ENCODE measurements at regions not wholly inside any gene's neighbourhood (a gene's known extent, or its start where the extent isn't known, plus 50 kb on each side); places are given as distances from the start of the nearest gene placed in this dataset.

DNA sequence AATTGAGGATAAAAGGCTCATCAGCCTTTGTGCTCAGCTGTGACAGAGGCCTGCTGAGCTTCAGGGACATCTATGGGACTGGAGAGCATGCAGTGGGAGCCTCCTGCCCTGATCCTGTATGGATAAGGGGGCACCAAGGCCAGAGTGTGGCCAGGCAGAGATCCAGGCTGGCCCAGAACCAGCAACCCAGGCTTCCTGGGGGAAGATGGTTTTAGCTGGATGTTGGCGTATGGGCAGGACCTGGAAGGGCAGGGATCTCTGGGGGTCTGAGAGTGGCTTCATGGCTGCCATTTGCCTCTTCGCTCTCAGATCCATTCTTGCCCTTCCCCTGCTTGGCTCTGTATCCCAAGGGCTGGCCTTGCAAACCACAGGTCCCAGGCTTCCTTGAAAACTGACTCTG lies 169.9 kb downstream of the MACROH2A1 start:
- TF ChIP-seq, protein P1, sequence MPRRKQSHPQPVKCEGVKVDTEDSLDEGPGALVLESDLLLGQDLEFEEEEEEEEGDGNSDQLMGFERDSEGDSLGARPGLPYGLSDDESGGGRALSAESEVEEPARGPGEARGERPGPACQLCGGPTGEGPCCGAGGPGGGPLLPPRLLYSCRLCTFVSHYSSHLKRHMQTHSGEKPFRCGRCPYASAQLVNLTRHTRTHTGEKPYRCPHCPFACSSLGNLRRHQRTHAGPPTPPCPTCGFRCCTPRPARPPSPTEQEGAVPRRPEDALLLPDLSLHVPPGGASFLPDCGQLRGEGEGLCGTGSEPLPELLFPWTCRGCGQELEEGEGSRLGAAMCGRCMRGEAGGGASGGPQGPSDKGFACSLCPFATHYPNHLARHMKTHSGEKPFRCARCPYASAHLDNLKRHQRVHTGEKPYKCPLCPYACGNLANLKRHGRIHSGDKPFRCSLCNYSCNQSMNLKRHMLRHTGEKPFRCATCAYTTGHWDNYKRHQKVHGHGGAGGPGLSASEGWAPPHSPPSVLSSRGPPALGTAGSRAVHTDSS (CRISPR knock-in tag; conservative IDR thresholded peaks at IDR 0.05), result no peak
- TF ChIP-seq ZNF839 (CRISPR knock-in tag; IDR thresholded peaks at IDR 0.05; ENCODE audit: borderline replicate concordance), result peak; percentile 3; the same call in 1 of the 2 replicates
- TF ChIP-seq, protein P2, sequence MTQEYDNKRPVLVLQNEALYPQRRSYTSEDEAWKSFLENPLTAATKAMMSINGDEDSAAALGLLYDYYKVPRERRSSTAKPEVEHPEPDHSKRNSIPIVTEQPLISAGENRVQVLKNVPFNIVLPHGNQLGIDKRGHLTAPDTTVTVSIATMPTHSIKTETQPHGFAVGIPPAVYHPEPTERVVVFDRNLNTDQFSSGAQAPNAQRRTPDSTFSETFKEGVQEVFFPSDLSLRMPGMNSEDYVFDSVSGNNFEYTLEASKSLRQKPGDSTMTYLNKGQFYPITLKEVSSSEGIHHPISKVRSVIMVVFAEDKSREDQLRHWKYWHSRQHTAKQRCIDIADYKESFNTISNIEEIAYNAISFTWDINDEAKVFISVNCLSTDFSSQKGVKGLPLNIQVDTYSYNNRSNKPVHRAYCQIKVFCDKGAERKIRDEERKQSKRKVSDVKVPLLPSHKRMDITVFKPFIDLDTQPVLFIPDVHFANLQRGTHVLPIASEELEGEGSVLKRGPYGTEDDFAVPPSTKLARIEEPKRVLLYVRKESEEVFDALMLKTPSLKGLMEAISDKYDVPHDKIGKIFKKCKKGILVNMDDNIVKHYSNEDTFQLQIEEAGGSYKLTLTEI (CRISPR knock-in tag; conservative IDR thresholded peaks at IDR 0.05), result no peak
- TF ChIP-seq, protein P3, sequence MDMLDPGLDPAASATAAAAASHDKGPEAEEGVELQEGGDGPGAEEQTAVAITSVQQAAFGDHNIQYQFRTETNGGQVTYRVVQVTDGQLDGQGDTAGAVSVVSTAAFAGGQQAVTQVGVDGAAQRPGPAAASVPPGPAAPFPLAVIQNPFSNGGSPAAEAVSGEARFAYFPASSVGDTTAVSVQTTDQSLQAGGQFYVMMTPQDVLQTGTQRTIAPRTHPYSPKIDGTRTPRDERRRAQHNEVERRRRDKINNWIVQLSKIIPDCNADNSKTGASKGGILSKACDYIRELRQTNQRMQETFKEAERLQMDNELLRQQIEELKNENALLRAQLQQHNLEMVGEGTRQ (IDR thresholded peaks at IDR 0.05; ENCODE audit: low read depth, low read length), result no peak
- TF ChIP-seq, protein P3 (CRISPR knock-in tag; IDR thresholded peaks at IDR 0.05; ENCODE audit: borderline replicate concordance), result no peak
- BruUV-seq (replicated peaks), result no TSS peak
- H3K27ac ChIP-seq (ENCODE audit: extremely low read length, insufficient read depth, low read length), result peak overlapping the region; percentile 68
- peak overlapping the region; percentile 57 for H3K4me2 ChIP-seq (ENCODE audit: low read depth, low read length)
- no peaks in the 10 kb centered on the region for H3K79me2 ChIP-seq (ENCODE audit: insufficient read depth, low read length)
- no peak overlapping the region for H3K9ac ChIP-seq (ENCODE audit: insufficient read depth, low read depth, low read length)
- no peaks in the 10 kb centered on the region for H3K9me3 ChIP-seq (ENCODE audit: low read length)
- H2AFZ ChIP-seq (ENCODE audit: low read length), result no peak overlapping the region
- peaks cover 71% of the 10 kb centered on the region for H3K4me1 ChIP-seq (ENCODE audit: insufficient read depth, low read length)
- intact Hi-C loops (cut with micrococcal nuclease; ENCODE audit: unreplicated experiment), result no loop called here
- DNase-seq (ENCODE audit: low spot score), result no peak
- ATAC-seq, result no peak
- in situ Hi-C loops (cut with HindIII; ENCODE audit: extremely low pct_ligation_motif_present, low pct_unique_long_range_greater_than_20kb), result no loop called here
- no peak overlapping the region for H3K4me3 ChIP-seq (replicated peaks in 1 of 3; ENCODE audit: insufficient read depth in 1 of 3, low read depth in 2 of 3, low read length in 3 of 3)
- H4K20me1 ChIP-seq (ENCODE audit: insufficient read depth, low read length), result no peaks in the 10 kb centered on the region
- ChIA-PET POLR2A (interaction anchor here (1.0 to 1.5 kb wide), 4 partner anchors 13 to 80 kb away, joined by 3 to 13 read pairs (median 4); no protein-coding TSS in a partner anchor), CTCF (ENCODE audit: low intra/inter-chr PET ratio, low total read pairs) (no interaction called here)
- no peaks in the 10 kb centered on the region for H3K27me3 ChIP-seq (ENCODE audit: control insufficient read depth in 1 of 2, insufficient read depth in 2 of 2, low read length in 2 of 2)
- WGBS (ENCODE audit: low lambda C conversion rate), result 100% methylated on average over 2 of the region's 2 CpGs
- FAIRE-seq, result no peak
- H3K36me3 ChIP-seq (replicated peaks in 1 of 2; ENCODE audit: control insufficient read depth in 1 of 2, insufficient read depth in 2 of 2, low read length in 2 of 2), result no peaks in the 10 kb centered on the region

Data from HepG2 (cell line).